ENCODE measurements at regions not wholly inside any gene's neighbourhood (a gene's known extent, or its start where the extent isn't known, plus 50 kb on each side); places are given as distances from the start of the nearest gene placed in this dataset.

DNA sequence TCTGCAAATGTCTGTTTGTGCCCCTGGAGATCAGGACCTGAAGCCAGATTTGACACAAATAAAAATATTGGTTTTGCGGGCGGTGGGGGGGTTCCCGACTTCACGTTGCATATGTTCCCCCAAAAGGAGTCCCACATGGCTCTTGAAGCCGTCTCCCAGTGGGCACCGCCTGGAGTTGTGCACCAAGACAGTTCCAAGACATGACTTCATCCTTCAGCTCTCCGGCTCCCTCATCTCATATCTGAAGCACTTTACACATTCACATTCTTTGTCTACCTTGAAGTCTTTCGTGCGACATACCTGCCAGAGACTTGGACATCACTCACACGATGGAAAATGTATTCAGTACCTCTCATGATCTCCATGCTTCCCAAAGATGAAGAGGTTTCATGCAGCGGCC lies 362.8 kb upstream of the FOXK1 start:
- Histone ChIP-seq H4K20me1 (ENCODE audit: insufficient read depth, low read length, poor library complexity, severe bottlenecking) (no peaks in the 10 kb centered on the region), H3K9me2 (replicated peaks; ENCODE audit: low read depth, low read length) (no peaks in the 10 kb centered on the region), H3K4me3 (ENCODE audit: low read length, poor library complexity, severe bottlenecking) (no peak overlapping the region), H3K27me3 (ENCODE audit: insufficient read depth, low read length, poor library complexity, severe bottlenecking) (no peaks in the 10 kb centered on the region), H3F3A (ENCODE audit: low read depth) (no peaks in the 10 kb centered on the region), H3K9me3 (ENCODE audit: insufficient read depth, low read depth, low read length) (peaks cover 5% of the 10 kb centered on the region; the same call in 1 of the 2 replicates), H3K79me2 (ENCODE audit: insufficient read depth, low read length) (no peaks in the 10 kb centered on the region), H2AFZ (ENCODE audit: low read length) (no peak overlapping the region), H3K36me3 (ENCODE audit: insufficient read depth, low read length) (no peaks in the 10 kb centered on the region), H3K9ac (ENCODE audit: low read depth, low read length, poor library complexity, severe bottlenecking) (no peak overlapping the region), H3K4me1 (ENCODE audit: insufficient read depth, low read length, poor library complexity, severe bottlenecking) (no peaks in the 10 kb centered on the region), H3K4me2 (ENCODE audit: low read depth, low read length, poor library complexity, severe bottlenecking) (no peak overlapping the region)
- TF ChIP-seq, protein P1, sequence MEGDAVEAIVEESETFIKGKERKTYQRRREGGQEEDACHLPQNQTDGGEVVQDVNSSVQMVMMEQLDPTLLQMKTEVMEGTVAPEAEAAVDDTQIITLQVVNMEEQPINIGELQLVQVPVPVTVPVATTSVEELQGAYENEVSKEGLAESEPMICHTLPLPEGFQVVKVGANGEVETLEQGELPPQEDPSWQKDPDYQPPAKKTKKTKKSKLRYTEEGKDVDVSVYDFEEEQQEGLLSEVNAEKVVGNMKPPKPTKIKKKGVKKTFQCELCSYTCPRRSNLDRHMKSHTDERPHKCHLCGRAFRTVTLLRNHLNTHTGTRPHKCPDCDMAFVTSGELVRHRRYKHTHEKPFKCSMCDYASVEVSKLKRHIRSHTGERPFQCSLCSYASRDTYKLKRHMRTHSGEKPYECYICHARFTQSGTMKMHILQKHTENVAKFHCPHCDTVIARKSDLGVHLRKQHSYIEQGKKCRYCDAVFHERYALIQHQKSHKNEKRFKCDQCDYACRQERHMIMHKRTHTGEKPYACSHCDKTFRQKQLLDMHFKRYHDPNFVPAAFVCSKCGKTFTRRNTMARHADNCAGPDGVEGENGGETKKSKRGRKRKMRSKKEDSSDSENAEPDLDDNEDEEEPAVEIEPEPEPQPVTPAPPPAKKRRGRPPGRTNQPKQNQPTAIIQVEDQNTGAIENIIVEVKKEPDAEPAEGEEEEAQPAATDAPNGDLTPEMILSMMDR (conservative IDR thresholded peaks at IDR 0.05; ENCODE audit: low read length) = no peak
- no peak for TF ChIP-seq EZH2phosphoT487 (IDR thresholded peaks at IDR 0.05; ENCODE audit: borderline replicate concordance)

- Histone ChIP-seq H2AFZ (ENCODE audit: low read length) (no peak overlapping the region), H3K9ac (ENCODE audit: low read depth, low read length, poor library complexity, severe bottlenecking) (no peak overlapping the region), H3K27me3 (ENCODE audit: insufficient read depth, low read length, poor library complexity, severe bottlenecking) (no peaks in the 10 kb centered on the region), H3K4me2 (ENCODE audit: low read depth, low read length, poor library complexity, severe bottlenecking) (no peak overlapping the region), H4K20me1 (ENCODE audit: insufficient read depth, low read length, poor library complexity, severe bottlenecking) (no peaks in the 10 kb centered on the region), H3K4me3 (ENCODE audit: low read length, poor library complexity, severe bottlenecking) (no peak overlapping the region), H3K9me2 (replicated peaks; ENCODE audit: low read depth, low read length) (no peaks in the 10 kb centered on the region), H3F3A (ENCODE audit: low read depth) (no peaks in the 10 kb centered on the region), H3K79me2 (ENCODE audit: insufficient read depth, low read length) (no peaks in the 10 kb centered on the region), H3K9me3 (ENCODE audit: insufficient read depth, low read depth, low read length) (no peaks in the 10 kb centered on the region), H3K36me3 (ENCODE audit: insufficient read depth, low read length) (no peaks in the 10 kb centered on the region), H3K4me1 (ENCODE audit: insufficient read depth, low read length, poor library complexity, severe bottlenecking) (no peaks in the 10 kb centered on the region)
- TF ChIP-seq, protein P1 (conservative IDR thresholded peaks at IDR 0.05; ENCODE audit: low read length) = no peak
- no peak for TF ChIP-seq EZH2phosphoT487 (IDR thresholded peaks at IDR 0.05; ENCODE audit: borderline replicate concordance)
These were observed 356.4 kb upstream of the FOXK1 start for GRCh38 chr7:4325732-4326131.

- no peaks in the 10 kb centered on the region for H3F3A ChIP-seq (ENCODE audit: low read depth)
- H3K9me2 ChIP-seq (replicated peaks; ENCODE audit: low read depth, low read length) = no peaks in the 10 kb centered on the region
- TF ChIP-seq, protein P1 (conservative IDR thresholded peaks at IDR 0.05; ENCODE audit: low read length) = no peak
- no peak for TF ChIP-seq EZH2phosphoT487 (IDR thresholded peaks at IDR 0.05; ENCODE audit: borderline replicate concordance)
- no peaks in the 10 kb centered on the region for H3K36me3 ChIP-seq (ENCODE audit: insufficient read depth, low read length)
- no peak overlapping the region for H2AFZ ChIP-seq (ENCODE audit: low read length)
- no peaks in the 10 kb centered on the region for H3K4me1 ChIP-seq (ENCODE audit: insufficient read depth, low read length, poor library complexity, severe bottlenecking)
- no peaks in the 10 kb centered on the region for H3K9me3 ChIP-seq (ENCODE audit: insufficient read depth, low read depth, low read length)
- no peaks in the 10 kb centered on the region for H3K27me3 ChIP-seq (ENCODE audit: insufficient read depth, low read length, poor library complexity, severe bottlenecking)
- H3K4me2 ChIP-seq (ENCODE audit: low read depth, low read length, poor library complexity, severe bottlenecking) = no peak overlapping the region
- no peaks in the 10 kb centered on the region for H4K20me1 ChIP-seq (ENCODE audit: insufficient read depth, low read length, poor library complexity, severe bottlenecking)
- H3K79me2 ChIP-seq (ENCODE audit: insufficient read depth, low read length) = no peaks in the 10 kb centered on the region
- no peak overlapping the region for H3K4me3 ChIP-seq (ENCODE audit: low read length, poor library complexity, severe bottlenecking)
- H3K9ac ChIP-seq (ENCODE audit: low read depth, low read length, poor library complexity, severe bottlenecking) = no peak overlapping the region
These were observed 350.4 kb upstream of the FOXK1 start for GRCh38 chr7:4331711-4332110.

All from Loucy (cell line).